ENCODE measurements at regions not wholly inside any gene's neighbourhood (a gene's known extent, or its start where the extent isn't known, plus 50 kb on each side); places are given as distances from the start of the nearest gene placed in this dataset.

DNA sequence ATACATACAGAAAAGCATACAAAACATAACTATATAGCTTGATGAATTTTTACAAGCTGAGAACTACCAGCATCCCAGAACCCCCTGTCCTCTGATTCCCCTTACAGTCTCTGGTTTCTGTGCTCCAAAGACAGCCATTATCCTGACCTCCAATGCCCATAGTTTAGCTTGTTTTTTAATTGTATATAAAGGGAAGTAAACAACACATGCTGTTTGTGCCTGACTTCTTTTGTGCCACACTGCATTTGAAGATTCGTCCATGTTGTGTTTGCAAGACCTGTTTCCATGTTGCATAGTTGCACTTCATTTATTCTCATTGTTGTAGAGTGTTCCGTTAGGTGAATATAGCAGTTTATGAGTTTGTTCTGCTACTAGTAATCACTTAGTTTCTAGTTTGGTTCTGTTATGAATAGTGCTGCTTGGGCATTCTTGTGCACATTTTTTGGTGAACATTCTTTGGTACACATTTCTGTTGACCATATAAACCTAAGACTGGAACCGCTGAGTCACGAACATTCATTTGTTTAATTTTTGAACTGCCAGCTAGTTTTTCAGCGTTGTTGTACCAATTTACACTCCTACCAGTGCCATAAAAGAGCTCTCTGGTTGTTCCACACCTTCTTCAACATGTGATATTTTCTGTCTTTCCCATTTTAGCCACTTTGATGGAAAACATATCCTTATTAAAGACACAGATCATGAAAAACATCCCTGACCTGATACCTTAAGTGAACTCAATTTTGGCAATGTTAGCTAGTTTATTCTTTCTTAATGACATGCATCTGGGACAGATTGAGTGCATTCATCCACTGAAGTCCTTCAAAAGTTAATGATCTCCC lies 78.1 kb upstream of the ANXA1 start:
- Histone ChIP-seq H3K9ac (ENCODE audit: insufficient read depth in 1 of 2, low read depth in 2 of 2, low read length in 2 of 2) (no peak overlapping the region), H3K4me2 (ENCODE audit: insufficient read depth, low read length) (no peak overlapping the region)
- POLR2A ChIA-PET, result interaction anchor here (1.0 to 1.6 kb wide), 2 partner anchors 8 to 12 kb away, joined by 3 to 4 read pairs; no protein-coding TSS in a partner anchor
- TF ChIP-seq, protein P1, sequence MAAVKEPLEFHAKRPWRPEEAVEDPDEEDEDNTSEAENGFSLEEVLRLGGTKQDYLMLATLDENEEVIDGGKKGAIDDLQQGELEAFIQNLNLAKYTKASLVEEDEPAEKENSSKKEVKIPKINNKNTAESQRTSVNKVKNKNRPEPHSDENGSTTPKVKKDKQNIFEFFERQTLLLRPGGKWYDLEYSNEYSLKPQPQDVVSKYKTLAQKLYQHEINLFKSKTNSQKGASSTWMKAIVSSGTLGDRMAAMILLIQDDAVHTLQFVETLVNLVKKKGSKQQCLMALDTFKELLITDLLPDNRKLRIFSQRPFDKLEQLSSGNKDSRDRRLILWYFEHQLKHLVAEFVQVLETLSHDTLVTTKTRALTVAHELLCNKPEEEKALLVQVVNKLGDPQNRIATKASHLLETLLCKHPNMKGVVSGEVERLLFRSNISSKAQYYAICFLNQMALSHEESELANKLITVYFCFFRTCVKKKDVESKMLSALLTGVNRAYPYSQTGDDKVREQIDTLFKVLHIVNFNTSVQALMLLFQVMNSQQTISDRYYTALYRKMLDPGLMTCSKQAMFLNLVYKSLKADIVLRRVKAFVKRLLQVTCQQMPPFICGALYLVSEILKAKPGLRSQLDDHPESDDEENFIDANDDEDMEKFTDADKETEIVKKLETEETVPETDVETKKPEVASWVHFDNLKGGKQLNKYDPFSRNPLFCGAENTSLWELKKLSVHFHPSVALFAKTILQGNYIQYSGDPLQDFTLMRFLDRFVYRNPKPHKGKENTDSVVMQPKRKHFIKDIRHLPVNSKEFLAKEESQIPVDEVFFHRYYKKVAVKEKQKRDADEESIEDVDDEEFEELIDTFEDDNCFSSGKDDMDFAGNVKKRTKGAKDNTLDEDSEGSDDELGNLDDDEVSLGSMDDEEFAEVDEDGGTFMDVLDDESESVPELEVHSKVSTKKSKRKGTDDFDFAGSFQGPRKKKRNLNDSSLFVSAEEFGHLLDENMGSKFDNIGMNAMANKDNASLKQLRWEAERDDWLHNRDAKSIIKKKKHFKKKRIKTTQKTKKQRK (IDR thresholded peaks at IDR 0.05; ENCODE audit: borderline replicate concordance, low read depth, low read length), result no peak
- TF ChIP-seq, protein P2, sequence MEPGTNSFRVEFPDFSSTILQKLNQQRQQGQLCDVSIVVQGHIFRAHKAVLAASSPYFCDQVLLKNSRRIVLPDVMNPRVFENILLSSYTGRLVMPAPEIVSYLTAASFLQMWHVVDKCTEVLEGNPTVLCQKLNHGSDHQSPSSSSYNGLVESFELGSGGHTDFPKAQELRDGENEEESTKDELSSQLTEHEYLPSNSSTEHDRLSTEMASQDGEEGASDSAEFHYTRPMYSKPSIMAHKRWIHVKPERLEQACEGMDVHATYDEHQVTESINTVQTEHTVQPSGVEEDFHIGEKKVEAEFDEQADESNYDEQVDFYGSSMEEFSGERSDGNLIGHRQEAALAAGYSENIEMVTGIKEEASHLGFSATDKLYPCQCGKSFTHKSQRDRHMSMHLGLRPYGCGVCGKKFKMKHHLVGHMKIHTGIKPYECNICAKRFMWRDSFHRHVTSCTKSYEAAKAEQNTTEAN (CRISPR knock-in tag; IDR thresholded peaks at IDR 0.05), result no peak
- TF ChIP-seq DMBX1 (CRISPR knock-in tag; IDR thresholded peaks at IDR 0.05; ENCODE audit: borderline replicate concordance), result no peak
- TF ChIP-seq, protein P3, sequence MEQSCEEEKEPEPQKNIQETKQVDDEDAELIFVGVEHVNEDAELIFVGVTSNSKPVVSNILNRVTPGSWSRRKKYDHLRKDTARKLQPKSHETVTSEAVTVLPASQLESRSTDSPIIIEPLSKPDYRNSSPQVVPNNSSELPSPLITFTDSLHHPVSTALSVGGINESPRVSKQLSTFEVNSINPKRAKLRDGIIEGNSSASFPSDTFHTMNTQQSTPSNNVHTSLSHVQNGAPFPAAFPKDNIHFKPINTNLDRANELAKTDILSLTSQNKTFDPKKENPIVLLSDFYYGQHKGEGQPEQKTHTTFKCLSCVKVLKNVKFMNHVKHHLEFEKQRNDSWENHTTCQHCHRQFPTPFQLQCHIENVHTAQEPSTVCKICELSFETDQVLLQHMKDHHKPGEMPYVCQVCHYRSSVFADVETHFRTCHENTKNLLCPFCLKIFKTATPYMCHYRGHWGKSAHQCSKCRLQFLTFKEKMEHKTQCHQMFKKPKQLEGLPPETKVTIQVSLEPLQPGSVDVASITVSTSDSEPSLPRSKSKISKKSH (CRISPR knock-in tag; IDR thresholded peaks at IDR 0.05), result no peak
- TF ChIP-seq MBD2 (IDR thresholded peaks at IDR 0.05; ENCODE audit: borderline replicate concordance, low read depth), result no peak
- TF ChIP-seq ZFPM2 (CRISPR knock-in tag; IDR thresholded peaks at IDR 0.05), result no peak
- no peak for TF ChIP-seq SP1 (CRISPR knock-in tag; IDR thresholded peaks at IDR 0.05)
- TF ChIP-seq, protein P4, sequence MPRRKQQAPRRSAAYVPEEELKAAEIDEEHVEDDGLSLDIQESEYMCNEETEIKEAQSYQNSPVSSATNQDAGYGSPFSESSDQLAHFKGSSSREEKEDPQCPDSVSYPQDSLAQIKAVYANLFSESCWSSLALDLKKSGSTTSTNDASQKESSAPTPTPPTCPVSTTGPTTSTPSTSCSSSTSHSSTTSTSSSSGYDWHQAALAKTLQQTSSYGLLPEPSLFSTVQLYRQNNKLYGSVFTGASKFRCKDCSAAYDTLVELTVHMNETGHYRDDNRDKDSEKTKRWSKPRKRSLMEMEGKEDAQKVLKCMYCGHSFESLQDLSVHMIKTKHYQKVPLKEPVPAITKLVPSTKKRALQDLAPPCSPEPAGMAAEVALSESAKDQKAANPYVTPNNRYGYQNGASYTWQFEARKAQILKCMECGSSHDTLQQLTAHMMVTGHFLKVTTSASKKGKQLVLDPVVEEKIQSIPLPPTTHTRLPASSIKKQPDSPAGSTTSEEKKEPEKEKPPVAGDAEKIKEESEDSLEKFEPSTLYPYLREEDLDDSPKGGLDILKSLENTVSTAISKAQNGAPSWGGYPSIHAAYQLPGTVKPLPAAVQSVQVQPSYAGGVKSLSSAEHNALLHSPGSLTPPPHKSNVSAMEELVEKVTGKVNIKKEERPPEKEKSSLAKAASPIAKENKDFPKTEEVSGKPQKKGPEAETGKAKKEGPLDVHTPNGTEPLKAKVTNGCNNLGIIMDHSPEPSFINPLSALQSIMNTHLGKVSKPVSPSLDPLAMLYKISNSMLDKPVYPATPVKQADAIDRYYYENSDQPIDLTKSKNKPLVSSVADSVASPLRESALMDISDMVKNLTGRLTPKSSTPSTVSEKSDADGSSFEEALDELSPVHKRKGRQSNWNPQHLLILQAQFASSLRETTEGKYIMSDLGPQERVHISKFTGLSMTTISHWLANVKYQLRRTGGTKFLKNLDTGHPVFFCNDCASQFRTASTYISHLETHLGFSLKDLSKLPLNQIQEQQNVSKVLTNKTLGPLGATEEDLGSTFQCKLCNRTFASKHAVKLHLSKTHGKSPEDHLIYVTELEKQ (CRISPR knock-in tag; IDR thresholded peaks at IDR 0.05), result no peak
- TF ChIP-seq ZFP30 (CRISPR knock-in tag; IDR thresholded peaks at IDR 0.05; ENCODE audit: borderline replicate concordance), result no peak
- TF ChIP-seq MAFG (tag; conservative IDR thresholded peaks at IDR 0.05), result peak; percentile 60
- no peak for TF ChIP-seq RNF2 (IDR thresholded peaks at IDR 0.05)
- TF ChIP-seq NFE2 (IDR thresholded peaks at IDR 0.05; ENCODE audit: low read depth), result peak; percentile 61

More for the DNA sequence above, 78.1 kb upstream of the ANXA1 start:
- Histone ChIP-seq H3K79me2 (ENCODE audit: control insufficient read depth, insufficient read depth, low read length) (no peaks in the 10 kb centered on the region), H2AFZ (ENCODE audit: low read depth, low read length) (peak overlapping the region; percentile 74), H4K20me1 (replicated peaks; ENCODE audit: control insufficient read depth, insufficient read depth, low read length) (no peaks in the 10 kb centered on the region), H3K9me3 (replicated peaks; ENCODE audit: control insufficient read depth, insufficient read depth, low read depth, low read length) (no peaks in the 10 kb centered on the region), H3K4me1 (replicated peaks in 1 of 2; ENCODE audit: control insufficient read depth in 2 of 2, insufficient read depth in 2 of 2, low read length in 2 of 2) (peaks cover 0 to 4% of the 10 kb centered on the region in 2 experiments; a peak in 2 of 5 replicates), H3K36me3 (ENCODE audit: control insufficient read depth, insufficient read depth, low read length) (no peaks in the 10 kb centered on the region), H3K27me3 (ENCODE audit: control insufficient read depth in 2 of 2, insufficient read depth in 2 of 2, low read length in 2 of 2) (no peaks in the 10 kb centered on the region), H3K4me3 (no peak overlapping the region), H3K27ac (ENCODE audit: extremely low read depth, low read depth, low read length) (no peak overlapping the region), H3K9me1 (ENCODE audit: control insufficient read depth, insufficient read depth, low read length) (no peaks in the 10 kb centered on the region)
- in situ Hi-C loops (cut with MboI), result no loop called here
- DNase-seq (ENCODE audit: extremely low read depth in 1 of 4, low spot score in 3 of 4), result no peak
- no TSS peak for BruUV-seq (replicated peaks)
- intact Hi-C loops (cut with micrococcal nuclease), result no loop called here
- no peak for FAIRE-seq
- WGBS (ENCODE audit: insufficient coverage, low coverage, missing lambda C conversion rate), result 62% methylated on average over 5 of the region's 5 CpGs
- no peak for ATAC-seq
- CTCF ChIA-PET (ENCODE audit: low intra/inter-chr PET ratio), result no interaction called here
